GM23338 (cell line): ENCODE measurements at regions not wholly inside any gene's neighbourhood (a gene's known extent, or its start where the extent isn't known, plus 50 kb on each side); places are given as distances from the start of the nearest gene placed in this dataset.

Experiments used
- POLR2AphosphoS5 ChIP-seq: IDR thresholded peaks from 2 replicates; pipeline ENCODE4 v1.6.1; 2016; ENCODE audit warnings: antibody characterized with exemption, low read depth
- ZNF331 ChIP-seq: fragments of 250-450 bp; sonication (Bioruptor Pico); IDR thresholded peaks from 2 replicates; pipeline ENCODE4 v1.5.0; 2020; ENCODE audit warnings: low read depth, mild to moderate bottlenecking, moderate library complexity
- TF ChIP-seq, protein P1 (sequence below), 2 experiments: fragments of 200-600 bp in 1 of 2; sonication (generic) in 1 of 2; conservative IDR thresholded peaks; 2 replicates each; pipeline versions ENCODE4 v1.5.1 to v1.6.1; 2016 to 2017; ENCODE audit warnings: antibody characterized with exemption in 2 of 2, low read depth in 2 of 2, mild to moderate bottlenecking in 2 of 2, moderate library complexity in 1 of 2

DNA sequence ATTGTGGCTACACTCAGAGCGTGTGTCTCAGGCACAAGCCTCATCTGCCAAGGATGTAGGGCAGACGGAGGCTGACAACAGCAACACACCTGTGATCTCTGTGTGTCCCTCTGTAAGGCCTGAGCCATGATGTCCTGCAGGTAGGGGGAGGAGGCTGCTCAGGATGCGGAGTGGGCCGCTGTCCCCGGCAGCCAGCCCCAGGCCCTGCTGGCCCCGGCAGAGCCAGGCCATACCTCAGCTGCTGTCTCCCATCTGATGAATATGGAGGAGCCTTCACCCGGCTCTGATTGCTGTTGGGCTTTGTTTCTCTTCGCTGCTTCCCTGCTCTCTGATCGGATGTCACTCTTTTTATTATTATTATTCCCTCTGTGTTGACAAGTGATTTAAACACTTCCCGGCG, 83.6 kb upstream of the NCAM1 start:
- TF ChIP-seq, protein P1, sequence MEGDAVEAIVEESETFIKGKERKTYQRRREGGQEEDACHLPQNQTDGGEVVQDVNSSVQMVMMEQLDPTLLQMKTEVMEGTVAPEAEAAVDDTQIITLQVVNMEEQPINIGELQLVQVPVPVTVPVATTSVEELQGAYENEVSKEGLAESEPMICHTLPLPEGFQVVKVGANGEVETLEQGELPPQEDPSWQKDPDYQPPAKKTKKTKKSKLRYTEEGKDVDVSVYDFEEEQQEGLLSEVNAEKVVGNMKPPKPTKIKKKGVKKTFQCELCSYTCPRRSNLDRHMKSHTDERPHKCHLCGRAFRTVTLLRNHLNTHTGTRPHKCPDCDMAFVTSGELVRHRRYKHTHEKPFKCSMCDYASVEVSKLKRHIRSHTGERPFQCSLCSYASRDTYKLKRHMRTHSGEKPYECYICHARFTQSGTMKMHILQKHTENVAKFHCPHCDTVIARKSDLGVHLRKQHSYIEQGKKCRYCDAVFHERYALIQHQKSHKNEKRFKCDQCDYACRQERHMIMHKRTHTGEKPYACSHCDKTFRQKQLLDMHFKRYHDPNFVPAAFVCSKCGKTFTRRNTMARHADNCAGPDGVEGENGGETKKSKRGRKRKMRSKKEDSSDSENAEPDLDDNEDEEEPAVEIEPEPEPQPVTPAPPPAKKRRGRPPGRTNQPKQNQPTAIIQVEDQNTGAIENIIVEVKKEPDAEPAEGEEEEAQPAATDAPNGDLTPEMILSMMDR (conservative IDR thresholded peaks at IDR 0.05; ENCODE audit: low read depth in 2 of 2) = no peak
- TF ChIP-seq POLR2AphosphoS5 (no peak), ZNF331 (CRISPR knock-in tag) (no peak)
